K562 (cell line): ENCODE measurements at regions not wholly inside any gene's neighbourhood (a gene's known extent, or its start where the extent isn't known, plus 50 kb on each side); places are given as distances from the start of the nearest gene placed in this dataset.

Source experiments
- ATAC-seq: fragments of 200-7000 bp; cut with Tn5 transposase; 3 replicates; pipeline ENCODE4 v1.9.1; 2020; ENCODE audit warnings: moderate library complexity
- BruUV-seq: library from RNA; stranded (reverse); fragments of 400-500 nt; replicated peaks from 2 replicates; lab custom pipeline; 2021; lab: Mats Ljungman, UMichigan
- CTCF ChIA-PET: fragments of 300-600 bp; formaldehyde crosslinking; extraction: SDS; loops from one replicate; lab custom pipeline; 2021; ENCODE audit warnings: low intra/inter-chr PET ratio; lab: Yijun Ruan, JAX
- POLR2A ChIA-PET: fragments of 300-600, 350-650 bp; sonication (Branson Sonifier 250); formaldehyde crosslinking; extraction: SDS; loops from one replicate; lab custom pipeline; 2021; ENCODE audit warnings: antibody characterized with exemption, inconsistent platforms; lab: Yijun Ruan, JAX
- DNase-seq, 4 experiments: peaks; one replicate each; pipeline versions ENCODE4 v3.0.0 to v3.0.0-alpha.2; 2011 to 2018; ENCODE audit warnings: low spot score in 3 of 4, mixed read lengths in 3 of 4; ENCODE audit errors: extremely low read depth in 1 of 4
- FAIRE-seq: peaks from 2 replicates; lab custom pipeline; 2011; peaks lifted over from hg19 to GRCh38; lab: Jason Lieb, UNC
- H2AFZ ChIP-seq: 2 replicates; pipeline ENCODE4 v1.6.0; 2011; ENCODE audit warnings: low read depth, low read length, control low read depth, inconsistent platforms
- H3K27ac ChIP-seq: fragments of 200-600 bp; 3 replicates; pipeline ENCODE4 v1.8.0; 2011; ENCODE audit warnings: low read depth, mild to moderate bottlenecking, control low read depth, inconsistent platforms, low read length, moderate library complexity, mixed read lengths; ENCODE audit errors: extremely low read depth
- H3K27me3 ChIP-seq, 2 experiments: fragments of 300-600 bp in 1 of 2; 2 replicates in 1 of 2; 3 replicates in 1 of 2; pipeline versions ENCODE4 v1.6.0 to v1.8.0; 2011; ENCODE audit warnings: inconsistent platforms in 2 of 2, low read length in 2 of 2, mild to moderate bottlenecking in 1 of 2, mixed read lengths in 1 of 2, moderate library complexity in 1 of 2; ENCODE audit not compliant: control insufficient read depth in 2 of 2, insufficient read depth in 2 of 2
- H3K36me3 ChIP-seq: fragments of 300-600 bp; 3 replicates; pipeline ENCODE4 v1.8.0; 2011; ENCODE audit warnings: mild to moderate bottlenecking, low read length, inconsistent platforms; ENCODE audit not compliant: control insufficient read depth, insufficient read depth
- H3K4me1 ChIP-seq, 2 experiments: fragments of 200-600 bp in 1 of 2; replicated peaks in 1 of 2; 2 replicates in 1 of 2; 3 replicates in 1 of 2; pipeline versions ENCODE4 v1.5.1 to v1.8.0; 2011; ENCODE audit warnings: inconsistent platforms in 2 of 2, low read length in 2 of 2, mild to moderate bottlenecking in 1 of 2, mixed read lengths in 1 of 2, moderate library complexity in 1 of 2; ENCODE audit not compliant: control insufficient read depth in 2 of 2, insufficient read depth in 2 of 2
- H3K4me2 ChIP-seq: 2 replicates; pipeline ENCODE4 v1.6.1; 2011; ENCODE audit warnings: low read length, control low read depth, inconsistent platforms, mixed read lengths; ENCODE audit not compliant: insufficient read depth
- H3K4me3 ChIP-seq: fragments of 200-600 bp; sonication (generic), shearing (Covaris generic); 2 replicates; pipeline ENCODE4 v1.5.1; 2016; ENCODE audit warnings: control low read depth, inconsistent platforms
- H3K79me2 ChIP-seq: fragments of 200-600 bp; 3 replicates; pipeline ENCODE4 v1.8.0; 2011; ENCODE audit warnings: low read length, inconsistent platforms; ENCODE audit not compliant: control insufficient read depth, insufficient read depth
- H3K9ac ChIP-seq, 2 experiments: 2 replicates each; pipeline versions ENCODE4 v1.6.0 to v1.6.1; 2011; ENCODE audit warnings: low read depth in 2 of 2, low read length in 2 of 2, control low read depth in 1 of 2, inconsistent platforms in 1 of 2, mild to moderate bottlenecking in 1 of 2, mixed read lengths in 1 of 2; ENCODE audit not compliant: insufficient read depth in 1 of 2
- H3K9me1 ChIP-seq: one replicate; pipeline ENCODE4 v1.6.0; 2011; ENCODE audit warnings: inconsistent platforms, mild to moderate bottlenecking, low read length, moderate library complexity; ENCODE audit not compliant: control insufficient read depth, insufficient read depth
- H3K9me3 ChIP-seq: replicated peaks from 2 replicates; pipeline ENCODE4 v1.5.1; 2011; ENCODE audit warnings: low read depth, low read length, inconsistent platforms; ENCODE audit not compliant: control insufficient read depth, insufficient read depth
- H4K20me1 ChIP-seq: replicated peaks from 2 replicates; pipeline ENCODE4 v1.6.1; 2011; ENCODE audit warnings: low read length, inconsistent platforms, mixed read lengths; ENCODE audit not compliant: control insufficient read depth, insufficient read depth
- BMI1 ChIP-seq: fragments of 150-350 bp; IDR thresholded peaks from 2 replicates; pipeline ENCODE4 v1.6.1; 2014; ENCODE audit warnings: low read length
- C11orf30 ChIP-seq: fragments of 450-650 bp; IDR thresholded peaks from 2 replicates; pipeline ENCODE4 v1.6.1; 2016; ENCODE audit warnings: low read depth, mild to moderate bottlenecking
- TCF3 ChIP-seq: sonication (generic); formaldehyde crosslinking; IDR thresholded peaks from 2 replicates; pipeline ENCODE4 v1.4.0; 2020; ENCODE audit warnings: mild to moderate bottlenecking, missing genetic modification reagents
- TCF7L2 ChIP-seq: fragments of 150-350 bp; IDR thresholded peaks from 2 replicates; pipeline ENCODE4 v1.6.1; 2016; ENCODE audit warnings: low read depth, mild to moderate bottlenecking, low read length, moderate library complexity
- U2AF2 ChIP-seq: fragments of 200-400 bp; formaldehyde crosslinking; optimal IDR thresholded peaks from 2 replicates; pipeline ENCODE3; 2017; ENCODE audit warnings: low read depth, mild to moderate bottlenecking, low read length
- ZNF696 ChIP-seq: fragments of 250-450 bp; sonication (Bioruptor Pico); conservative IDR thresholded peaks from 2 replicates; pipeline ENCODE4 v1.4.0; 2020; ENCODE audit warnings: mild to moderate bottlenecking, moderate library complexity
- WGBS: fragments of 100-300 bp; shearing (Covaris generic); methylation state at CpG from one replicate; pipeline ENCODE4 v1.1.6; 2016; ENCODE audit warnings: low coverage, mixed read lengths; ENCODE audit not compliant: insufficient coverage; ENCODE audit errors: missing lambda C conversion rate; 5-methylcytosine and 5-hydroxymethylcytosine counted together
- in situ Hi-C: fragments of 300-500 bp; cut with MboI; formaldehyde crosslinking; loops from 4 replicates; pipeline ENCODE4 v1.15.0; 2018; ENCODE audit warnings: inconsistent platforms, mixed read lengths
- intact Hi-C: fragments of 100-400 bp; cut with micrococcal nuclease; formaldehyde crosslinking; loops from 2 replicates; pipeline ENCODE4 v1.14.2; 2022
- TF ChIP-seq, protein P1 (sequence below): fragments of 250-450 bp; sonication (Bioruptor Pico); IDR thresholded peaks from 2 replicates; pipeline ENCODE4 v1.8.0; 2022; ENCODE audit warnings: inconsistent platforms

DNA sequence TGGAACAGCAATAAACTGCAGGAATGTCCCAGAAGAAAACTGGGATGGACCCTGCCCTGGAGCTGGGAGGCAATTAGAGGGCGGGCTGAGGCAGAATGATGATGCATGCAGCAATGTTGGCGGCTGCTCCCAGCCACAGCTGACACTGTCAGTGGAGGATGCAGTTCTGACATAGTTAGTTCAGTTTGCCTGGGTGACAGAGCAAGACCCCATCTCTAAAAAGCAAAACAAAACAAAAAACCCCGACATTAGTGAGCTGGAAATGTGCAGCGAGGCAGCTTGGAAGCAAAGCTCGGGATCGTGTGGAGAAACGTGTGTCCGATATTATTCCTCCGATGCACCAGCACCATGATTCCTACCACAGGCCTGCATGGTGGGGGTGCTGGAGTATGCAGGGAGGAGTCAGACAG lies 110.1 kb upstream of the UQCRFS1 start:
- H3K27me3 ChIP-seq: peaks cover 5 to 27% of the 10 kb centered on the region in 2 experiments; a peak in 3 of 5 replicates
- H3K4me2 ChIP-seq: no peak overlapping the region
- TF ChIP-seq U2AF2: no peak
- TF ChIP-seq, protein P1, sequence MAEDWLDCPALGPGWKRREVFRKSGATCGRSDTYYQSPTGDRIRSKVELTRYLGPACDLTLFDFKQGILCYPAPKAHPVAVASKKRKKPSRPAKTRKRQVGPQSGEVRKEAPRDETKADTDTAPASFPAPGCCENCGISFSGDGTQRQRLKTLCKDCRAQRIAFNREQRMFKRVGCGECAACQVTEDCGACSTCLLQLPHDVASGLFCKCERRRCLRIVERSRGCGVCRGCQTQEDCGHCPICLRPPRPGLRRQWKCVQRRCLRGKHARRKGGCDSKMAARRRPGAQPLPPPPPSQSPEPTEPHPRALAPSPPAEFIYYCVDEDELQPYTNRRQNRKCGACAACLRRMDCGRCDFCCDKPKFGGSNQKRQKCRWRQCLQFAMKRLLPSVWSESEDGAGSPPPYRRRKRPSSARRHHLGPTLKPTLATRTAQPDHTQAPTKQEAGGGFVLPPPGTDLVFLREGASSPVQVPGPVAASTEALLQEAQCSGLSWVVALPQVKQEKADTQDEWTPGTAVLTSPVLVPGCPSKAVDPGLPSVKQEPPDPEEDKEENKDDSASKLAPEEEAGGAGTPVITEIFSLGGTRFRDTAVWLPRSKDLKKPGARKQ (CRISPR knock-in tag): no peak
- TF ChIP-seq ZNF696 (CRISPR knock-in tag): no peak
- TF ChIP-seq BMI1: no peak
- TF ChIP-seq C11orf30: no peak
- TF ChIP-seq TCF3 (CRISPR knock-in tag): no peak
- no peak for TF ChIP-seq TCF7L2
- TF ChIP-seq, all 486 proteins: peak for 0
- H3K4me1 ChIP-seq: no peaks in the 10 kb centered on the region
- no peak for DNase-seq
- POLR2A ChIA-PET: no interaction called here
- no peaks in the 10 kb centered on the region; the same call in 1 of the 2 replicates for H4K20me1 ChIP-seq
- no peaks in the 10 kb centered on the region for H3K79me2 ChIP-seq
- 3% methylated on average over 9 of the region's 9 CpGs for WGBS
- H3K4me3 ChIP-seq: no peak overlapping the region
- in situ Hi-C loops (no loop called here), intact Hi-C loops (no loop called here)
- H3K36me3 ChIP-seq: no peaks in the 10 kb centered on the region
- FAIRE-seq: no peak
- no peaks in the 10 kb centered on the region for H3K9me3 ChIP-seq
- no peak overlapping the region for H3K9ac ChIP-seq
- no peak for ATAC-seq
- BruUV-seq: no TSS peak
- CTCF ChIA-PET: no interaction called here
- no peak overlapping the region for H3K27ac ChIP-seq
- no peak overlapping the region for H2AFZ ChIP-seq
- no peaks in the 10 kb centered on the region for H3K9me1 ChIP-seq
